Glomerular visceral epithelial cell (primary cell): ENCODE measurements at regions not wholly inside any gene's neighbourhood (a gene's known extent, or its start where the extent isn't known, plus 50 kb on each side); places are given as distances from the start of the nearest gene placed in this dataset.
"Not testable (repeated sequence)": the region's sequence is repeated elsewhere in the genome, so short reads cannot be mapped to it uniquely, and the experiment has no call there.

Experiments used
- DNase-seq: peaks from one replicate; pipeline ENCODE4 v3.0.0-alpha.2; 2016; ENCODE audit errors: extremely low spot score

DNA sequence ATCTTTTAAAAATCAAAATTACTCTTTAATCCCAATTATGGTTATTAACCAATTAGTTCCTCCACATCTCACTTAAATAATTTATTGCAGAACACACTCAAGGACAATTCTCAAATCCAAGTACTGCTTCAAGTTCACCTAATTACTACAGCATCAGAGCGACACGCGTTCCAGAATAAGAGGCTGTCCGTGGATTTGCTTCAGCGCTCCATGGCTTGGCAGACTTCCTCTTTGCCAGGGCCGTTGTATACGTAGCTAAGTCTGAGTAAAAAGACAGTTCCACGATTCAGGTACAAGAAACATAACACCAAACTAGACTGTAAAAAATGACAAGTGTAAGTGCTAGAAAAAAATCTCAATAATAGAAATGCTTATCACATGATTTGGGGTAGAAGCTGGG is 153.2 kb upstream of the MYT1L start:
- DNase-seq, result no peak

DNA sequence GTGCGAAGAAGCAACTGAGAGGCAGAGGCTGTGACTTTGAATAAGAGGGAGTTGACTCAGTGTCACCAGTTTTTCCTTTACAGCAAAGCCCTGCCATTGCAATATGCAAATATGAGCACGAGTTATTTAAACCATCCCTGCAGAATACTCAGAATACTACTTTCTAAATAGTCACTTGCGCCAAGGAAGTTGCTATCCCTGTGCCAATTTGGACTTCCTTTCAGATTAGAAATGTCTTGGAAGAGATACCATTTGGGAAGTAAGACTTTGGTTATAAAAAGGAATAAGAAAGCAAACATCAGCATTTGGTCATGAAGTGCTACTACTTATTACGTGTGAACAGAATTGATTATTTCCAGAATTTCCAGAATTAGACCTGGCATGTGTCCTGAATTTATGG is 151.8 kb upstream of the MYT1L start:
- no peak for DNase-seq

- DNase-seq, result no peak
Observed at GRCh38 chr2:2472881-2473280, 141.8 kb upstream of the MYT1L start.

- no peak for DNase-seq
Observed at GRCh38 chr2:2472044-2472443, 141.0 kb upstream of the MYT1L start.

DNA sequence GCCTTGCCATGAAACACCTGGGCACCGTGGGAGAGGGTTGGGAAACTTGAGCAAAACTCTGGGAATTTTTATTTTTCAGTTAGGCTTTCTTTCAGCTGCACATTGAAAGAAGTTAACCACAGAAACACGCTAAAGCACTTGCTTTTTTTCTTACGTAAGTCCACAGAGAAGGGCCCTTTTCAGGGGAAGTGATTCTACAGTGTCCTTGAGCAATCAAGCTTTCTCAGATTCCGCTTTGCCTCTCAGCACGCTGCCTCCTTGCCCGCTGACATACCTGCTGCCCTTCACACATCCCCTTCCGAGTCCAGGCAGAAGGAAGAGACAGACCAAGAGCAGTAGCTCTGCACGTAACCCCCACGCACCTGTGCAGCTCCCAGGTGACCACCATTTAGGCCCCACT is 135.5 kb upstream of the MYT1L start:
- DNase-seq, result no peak

GRCh38 chr2:2464643-2465042 is 133.6 kb upstream of the MYT1L start:
- no peak for DNase-seq

DNA sequence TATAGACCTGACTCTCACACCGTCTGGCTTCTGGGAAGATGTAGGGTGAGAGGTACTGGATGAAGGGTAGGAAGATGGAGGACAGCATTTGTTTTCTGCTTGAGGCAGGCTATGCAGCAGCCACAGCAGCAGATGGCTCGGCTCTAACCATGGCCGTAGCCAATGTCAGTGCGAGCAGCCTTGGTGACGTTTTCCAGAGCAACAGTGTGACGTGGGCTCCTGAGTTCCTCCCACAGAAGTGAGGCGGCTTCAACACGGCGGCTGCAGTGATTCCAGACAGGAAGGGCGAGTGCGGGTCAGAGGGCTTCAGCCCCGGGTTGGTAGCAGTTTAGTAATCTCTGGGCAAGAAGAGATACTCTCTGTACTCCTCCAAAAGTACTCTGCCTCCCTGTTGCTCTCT is 133.0 kb upstream of the MYT1L start:
- DNase-seq, result no peak

GRCh38 chr2:2456721-2457120 is 125.6 kb upstream of the MYT1L start:
- no peak for DNase-seq

DNA sequence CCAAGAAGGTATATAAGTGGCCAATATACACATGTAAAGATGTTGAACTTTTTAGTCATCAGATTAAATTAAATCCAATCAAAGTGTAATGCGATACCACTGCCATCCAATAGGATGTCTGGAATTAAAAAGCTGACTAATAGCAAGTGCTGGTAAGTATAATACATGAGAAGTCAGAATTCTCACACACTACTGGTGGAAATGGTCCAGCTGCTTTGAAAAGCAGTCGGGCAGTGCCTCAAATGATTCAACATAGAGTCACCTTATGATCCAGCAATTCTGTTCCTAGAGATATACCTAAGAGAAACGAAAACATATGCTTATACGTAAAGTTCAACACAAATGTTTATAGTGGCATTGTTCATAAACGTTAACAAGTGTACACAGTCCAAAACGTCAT is 124.1 kb upstream of the MYT1L start:
- no peak for DNase-seq

DNA sequence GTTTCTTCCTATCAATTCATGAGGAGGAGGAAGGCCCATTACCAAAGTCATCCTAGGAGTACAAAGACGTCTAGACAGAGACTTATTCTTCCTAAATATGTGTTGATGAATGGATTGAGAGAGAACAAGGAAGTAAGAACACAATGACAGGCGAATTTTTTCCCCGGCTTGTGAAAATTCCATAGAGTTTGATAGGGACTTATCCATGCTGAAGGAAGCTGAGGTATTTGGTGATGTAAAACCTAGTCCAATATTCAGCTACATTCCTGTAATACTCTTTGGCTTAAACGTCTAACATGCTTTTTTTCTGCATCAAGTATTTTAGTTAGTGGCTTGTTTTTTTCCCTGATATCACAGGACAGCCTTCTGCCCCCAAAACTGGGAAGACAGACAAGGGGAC is 121.9 kb upstream of the MYT1L start:
- DNase-seq, result no peak

DNA sequence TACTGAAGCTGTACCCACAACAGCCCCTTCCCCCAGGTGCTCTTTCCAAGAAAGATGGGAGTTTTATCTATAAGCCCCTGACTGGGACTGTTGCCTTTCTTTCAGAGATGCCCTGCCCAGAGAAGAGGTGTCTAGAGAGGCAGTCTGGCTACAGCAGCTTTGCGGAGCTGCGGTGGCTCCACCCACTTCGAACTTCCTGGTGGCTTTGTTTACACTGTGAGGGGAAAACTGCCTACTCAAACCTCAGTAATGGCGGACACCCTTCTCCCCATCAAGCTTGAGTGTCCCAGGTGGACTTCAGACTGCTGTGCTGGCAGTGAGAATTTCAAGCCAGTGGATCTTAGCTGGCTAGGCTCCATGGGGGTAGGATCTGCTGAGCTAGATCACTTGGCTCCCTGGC is 120.2 kb upstream of the MYT1L start:
- not testable (repeated sequence) for DNase-seq

GRCh38 chr2:2448178-2448577 is 117.1 kb upstream of the MYT1L start:
- no peak for DNase-seq

DNA sequence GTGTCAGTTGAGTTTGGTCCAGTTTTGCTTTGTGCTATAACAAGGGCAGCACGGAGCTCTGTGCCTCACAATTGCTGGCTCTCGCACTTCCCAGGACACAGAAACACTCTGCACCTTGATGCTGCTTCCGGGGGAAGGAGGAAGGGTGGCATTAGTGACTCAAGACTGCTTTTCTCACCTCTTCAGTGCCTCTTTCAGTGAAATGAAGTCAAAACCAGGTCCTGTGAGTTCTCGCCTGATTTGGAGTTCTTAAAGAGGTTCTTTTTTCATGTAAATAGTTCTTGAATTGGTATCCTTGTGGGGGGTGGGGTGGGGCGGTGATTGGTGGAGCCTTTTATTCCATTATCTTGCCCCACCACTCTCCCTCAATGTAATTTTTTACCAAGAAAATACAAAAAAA is 91.5 kb upstream of the MYT1L start:
- DNase-seq, result no peak

DNA sequence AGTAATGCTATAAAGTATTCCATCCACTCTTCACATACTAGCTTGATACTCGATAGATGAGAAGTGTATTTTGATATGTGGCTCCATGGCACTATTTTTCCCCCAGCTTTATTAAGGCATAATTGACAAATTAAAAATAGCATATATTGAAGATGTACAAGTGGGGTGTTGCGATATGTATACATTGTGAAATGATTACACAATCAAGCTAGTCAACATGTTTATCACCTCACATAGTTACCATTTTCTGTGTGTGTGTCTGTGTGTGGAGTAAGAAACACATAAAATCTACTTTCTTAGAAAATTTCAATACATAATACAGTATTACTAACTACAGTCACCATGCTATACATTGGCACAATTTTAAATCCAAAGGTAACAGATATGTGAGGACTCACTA is 82.5 kb upstream of the MYT1L start:
- no peak for DNase-seq

DNA sequence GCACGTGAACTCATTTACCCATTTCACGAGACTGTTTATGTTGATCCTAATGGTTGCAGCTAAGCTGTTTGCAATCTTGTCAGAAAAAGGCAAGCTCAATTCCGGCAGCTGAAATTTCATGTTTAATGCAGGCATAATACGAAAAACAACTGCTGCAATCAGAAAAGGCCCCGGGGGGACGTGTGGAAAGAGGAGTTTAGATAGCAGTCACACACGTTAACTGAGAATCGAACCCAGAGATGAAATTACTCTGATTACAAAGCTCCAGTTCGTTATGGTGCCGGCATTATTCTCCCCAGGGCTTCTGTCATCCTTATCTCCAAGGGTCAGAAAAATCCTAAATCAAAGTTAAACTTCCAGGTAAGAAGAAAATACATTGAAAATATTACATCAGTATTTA is 79.9 kb upstream of the MYT1L start:
- DNase-seq, result no peak

GRCh38 chr2:2409481-2409880 is 78.4 kb upstream of the MYT1L start:
- DNase-seq, result no peak

GRCh38 chr2:2405780-2406179 is 74.7 kb upstream of the MYT1L start:
- DNase-seq, result no peak

- DNase-seq, result no peak
Observed at GRCh38 chr2:2400286-2401038, 69.4 kb upstream of the MYT1L start.

DNA sequence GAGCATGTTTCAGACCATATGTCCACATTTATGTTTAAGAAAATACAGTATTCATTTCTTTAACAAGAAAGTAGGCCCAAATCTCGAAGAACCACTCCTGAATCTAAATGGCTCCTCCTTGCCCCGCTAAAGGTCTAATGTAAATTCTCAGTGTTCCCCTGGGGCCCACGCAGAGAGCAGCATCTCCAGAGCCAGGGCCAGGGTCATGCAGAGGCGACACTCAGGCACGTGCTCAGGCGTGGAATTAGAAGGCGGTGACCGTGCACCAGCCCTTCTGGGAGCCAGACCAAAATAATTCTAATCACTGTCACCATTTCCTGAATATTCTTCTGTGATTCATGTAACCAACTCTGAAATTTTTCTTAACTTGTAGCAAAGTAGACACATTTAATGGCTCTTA is 68.3 kb upstream of the MYT1L start:
- DNase-seq, result no peak

- DNase-seq, result no peak
Observed at GRCh38 chr2:2392332-2392731, 61.3 kb upstream of the MYT1L start.

GRCh38 chr2:2389215-2389614 is 58.1 kb upstream of the MYT1L start:
- no peak for DNase-seq
